GM19372 (cell line): ENCODE measurements at regions not wholly inside any gene's neighbourhood (a gene's known extent, or its start where the extent isn't known, plus 50 kb on each side); places are given as distances from the start of the nearest gene placed in this dataset.

Experiments used
- ATAC-seq: cut with Tn5 transposase; IDR thresholded peaks from one replicate; pipeline ENCODE4 v1.9.1; 2021; ENCODE audit warnings: mild to moderate bottlenecking, low read depth, moderate library complexity; ENCODE audit not compliant: unreplicated experiment

DNA sequence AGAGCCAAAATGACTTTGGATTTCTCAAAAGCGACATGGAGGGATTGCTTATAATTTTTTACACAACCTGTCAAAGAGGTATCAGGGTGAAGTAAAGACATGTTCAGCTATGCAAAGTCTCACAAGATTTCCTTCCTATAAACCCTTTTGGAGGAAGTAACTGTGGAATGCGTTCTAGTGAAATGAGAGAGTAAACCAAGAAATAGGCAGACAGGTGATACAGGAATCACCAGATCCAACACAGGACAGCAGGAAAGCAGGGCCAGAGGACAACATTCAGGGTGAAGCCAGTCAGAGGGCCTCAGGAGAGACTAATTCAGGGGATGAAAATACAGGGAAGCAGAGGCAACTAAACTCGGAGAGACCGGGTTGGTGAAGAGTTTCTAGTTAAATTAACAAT lies 90.4 kb upstream of the MTNR1B start:
- ATAC-seq = no peak

DNA sequence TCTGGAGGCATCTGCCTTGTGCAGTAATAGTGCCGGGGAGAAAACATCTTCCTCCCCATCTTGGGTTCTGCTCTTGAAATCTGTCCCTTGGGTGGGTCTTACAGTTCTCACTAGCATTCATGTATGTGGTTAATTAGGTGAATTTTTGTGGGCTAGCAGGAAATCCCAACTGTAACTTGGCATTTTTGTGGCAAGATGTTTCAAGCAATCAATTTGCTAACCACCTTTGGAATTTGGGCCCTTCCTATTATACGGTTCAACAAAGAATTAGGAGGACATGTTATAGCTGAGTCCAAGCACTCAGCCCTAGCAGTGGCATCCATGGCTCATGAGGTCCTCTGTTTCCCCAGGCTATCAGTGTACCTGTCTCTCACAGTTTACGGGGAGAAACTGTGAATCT lies 89.1 kb upstream of the MTNR1B start:
- ATAC-seq = no peak

DNA sequence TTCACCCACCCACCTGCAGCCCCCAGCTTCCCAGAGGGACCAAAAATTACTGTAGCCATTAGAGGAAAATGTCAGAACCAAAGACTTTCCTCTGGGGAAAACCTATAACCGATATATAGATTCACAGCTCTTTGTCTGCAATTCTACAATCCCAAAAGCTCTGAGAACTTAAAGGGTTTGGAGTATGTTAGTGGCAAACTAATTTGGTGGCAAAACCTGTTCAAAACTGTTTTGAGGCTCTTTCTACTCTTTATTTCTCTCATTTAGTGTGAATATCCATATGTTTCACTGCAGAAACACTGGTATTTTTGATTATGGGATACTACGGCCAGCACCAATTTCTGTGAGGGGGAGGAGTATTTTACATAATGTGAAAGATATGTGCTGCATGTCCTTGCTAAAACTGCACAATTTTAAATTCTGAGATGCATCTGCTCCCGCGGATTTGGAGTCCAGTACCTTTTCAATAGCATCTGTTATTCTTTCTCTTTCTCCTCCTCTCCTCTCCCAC lies 87.5 kb upstream of the MTNR1B start:
- ATAC-seq = no peak

DNA sequence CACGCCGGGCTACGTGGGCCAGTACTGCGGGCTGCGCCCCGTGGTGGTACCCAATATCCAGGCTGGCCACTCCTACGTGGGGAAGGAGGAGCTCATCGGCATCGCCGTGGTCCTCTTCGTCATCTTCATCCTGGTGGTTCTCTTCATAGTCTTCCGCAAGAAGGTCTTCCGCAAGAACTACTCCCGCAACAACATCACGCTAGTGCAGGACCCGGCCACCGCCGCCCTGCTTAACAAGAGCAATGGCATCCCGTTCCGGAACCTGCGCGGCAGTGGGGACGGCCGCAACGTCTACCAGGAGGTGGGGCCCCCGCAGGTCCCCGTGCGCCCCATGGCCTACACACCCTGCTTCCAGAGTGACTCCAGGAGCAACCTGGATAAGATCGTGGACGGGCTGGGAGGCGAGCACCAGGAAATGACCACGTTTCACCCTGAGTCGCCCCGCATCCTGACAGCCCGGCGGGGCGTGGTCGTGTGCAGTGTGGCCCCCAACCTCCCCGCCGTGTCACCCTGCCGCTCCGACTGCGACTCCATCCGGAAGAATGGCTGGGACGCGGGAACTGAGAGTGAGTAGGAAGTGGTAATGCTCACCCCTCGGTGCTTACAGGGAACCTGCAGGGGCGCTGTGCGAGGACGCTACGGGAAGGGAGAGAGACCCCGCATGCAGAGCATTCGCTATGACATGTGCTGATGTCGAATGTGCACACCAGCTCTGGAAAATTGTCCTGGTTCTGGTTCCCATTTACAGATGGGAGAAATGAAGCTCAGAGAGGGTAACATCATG lies 86.4 kb upstream of the MTNR1B start:
- ATAC-seq = no peak

DNA sequence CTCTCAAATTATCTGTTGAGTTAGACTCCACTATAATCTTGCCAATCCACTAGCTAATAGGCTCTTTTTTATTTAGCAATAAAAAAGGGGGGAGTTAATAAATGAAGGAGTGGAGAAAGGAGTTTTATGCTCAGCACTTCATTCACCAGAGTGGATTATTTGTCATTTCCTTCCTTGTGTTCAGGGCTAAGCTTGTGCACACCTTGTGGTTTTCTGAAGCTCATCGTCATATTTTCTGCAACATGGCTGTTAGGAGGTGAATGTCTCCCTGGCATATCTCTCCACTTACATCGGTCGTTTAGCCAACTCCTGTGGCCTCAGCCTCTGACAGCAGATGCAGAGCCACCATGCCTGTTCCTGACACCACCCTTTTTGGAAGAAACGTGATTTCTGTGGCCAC lies 83.9 kb upstream of the MTNR1B start:
- ATAC-seq = no peak

DNA sequence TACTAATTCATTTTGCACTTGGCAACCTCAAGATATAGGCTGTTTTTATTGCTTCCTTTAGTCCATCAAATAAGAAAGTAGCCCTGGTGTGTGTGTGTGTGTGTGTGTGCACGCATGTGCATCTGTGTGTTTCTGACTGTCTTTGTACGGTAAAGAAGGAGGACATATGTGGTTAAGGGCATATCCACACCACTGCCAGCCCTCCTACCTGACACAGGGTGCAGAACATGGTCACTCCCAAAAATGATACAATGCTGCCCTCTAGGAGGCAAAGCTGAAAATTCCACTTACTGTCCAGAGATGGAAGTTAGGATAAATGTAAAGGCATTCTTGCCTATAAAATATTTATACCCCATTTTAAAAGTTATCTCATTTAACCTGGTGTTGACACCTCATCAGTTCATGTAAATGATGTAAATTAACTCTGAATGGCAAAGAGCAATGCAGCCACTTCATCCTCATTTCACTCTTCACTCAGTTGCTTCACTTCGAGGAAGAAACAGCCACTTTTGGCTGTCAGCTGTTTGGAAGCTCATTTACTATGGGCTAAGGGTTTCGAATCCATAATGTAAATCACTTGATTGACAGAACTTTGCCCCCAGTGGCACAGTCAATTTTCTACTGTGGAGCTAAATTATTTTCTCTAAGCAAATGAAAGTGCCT lies 83.1 kb upstream of the MTNR1B start:
- ATAC-seq = no peak

DNA sequence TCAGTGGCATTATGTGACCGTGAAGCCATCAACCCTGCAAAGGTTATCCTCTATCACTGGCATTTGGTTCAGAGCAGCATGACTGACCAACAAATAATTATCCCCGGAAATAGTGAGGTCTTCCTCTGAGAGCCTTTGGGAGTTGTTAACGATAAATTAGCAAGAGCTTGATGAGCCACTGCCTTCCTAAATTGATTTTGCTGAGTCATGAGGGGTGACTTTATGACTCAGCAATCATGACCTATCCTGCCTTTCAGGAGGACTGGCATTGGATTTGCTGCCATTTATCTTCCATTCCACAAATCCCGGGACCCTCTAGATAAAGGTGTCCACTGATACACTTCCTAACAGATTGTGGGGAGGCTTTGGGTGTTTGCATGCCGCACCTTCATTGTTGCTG lies 80.8 kb upstream of the MTNR1B start:
- no peak for ATAC-seq

DNA sequence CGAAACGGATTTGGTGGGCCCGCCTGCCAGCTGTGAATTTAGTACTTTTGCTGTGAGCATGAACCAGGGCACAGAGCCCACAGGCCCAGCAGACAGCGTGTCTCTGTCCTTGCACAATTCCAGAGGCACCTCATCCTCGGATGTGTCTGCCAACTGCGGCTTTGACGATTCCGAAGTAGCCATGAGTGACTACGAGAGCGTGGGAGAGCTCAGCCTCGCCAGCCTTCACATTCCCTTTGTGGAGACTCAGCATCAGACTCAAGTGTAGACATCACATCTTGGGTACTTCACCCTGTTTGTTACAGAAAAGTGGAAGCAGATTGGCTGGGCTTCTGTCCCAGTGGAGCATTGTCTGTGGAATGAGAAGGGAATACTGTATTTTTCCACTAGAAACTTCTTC lies 78.6 kb upstream of the MTNR1B start:
- no peak for ATAC-seq

DNA sequence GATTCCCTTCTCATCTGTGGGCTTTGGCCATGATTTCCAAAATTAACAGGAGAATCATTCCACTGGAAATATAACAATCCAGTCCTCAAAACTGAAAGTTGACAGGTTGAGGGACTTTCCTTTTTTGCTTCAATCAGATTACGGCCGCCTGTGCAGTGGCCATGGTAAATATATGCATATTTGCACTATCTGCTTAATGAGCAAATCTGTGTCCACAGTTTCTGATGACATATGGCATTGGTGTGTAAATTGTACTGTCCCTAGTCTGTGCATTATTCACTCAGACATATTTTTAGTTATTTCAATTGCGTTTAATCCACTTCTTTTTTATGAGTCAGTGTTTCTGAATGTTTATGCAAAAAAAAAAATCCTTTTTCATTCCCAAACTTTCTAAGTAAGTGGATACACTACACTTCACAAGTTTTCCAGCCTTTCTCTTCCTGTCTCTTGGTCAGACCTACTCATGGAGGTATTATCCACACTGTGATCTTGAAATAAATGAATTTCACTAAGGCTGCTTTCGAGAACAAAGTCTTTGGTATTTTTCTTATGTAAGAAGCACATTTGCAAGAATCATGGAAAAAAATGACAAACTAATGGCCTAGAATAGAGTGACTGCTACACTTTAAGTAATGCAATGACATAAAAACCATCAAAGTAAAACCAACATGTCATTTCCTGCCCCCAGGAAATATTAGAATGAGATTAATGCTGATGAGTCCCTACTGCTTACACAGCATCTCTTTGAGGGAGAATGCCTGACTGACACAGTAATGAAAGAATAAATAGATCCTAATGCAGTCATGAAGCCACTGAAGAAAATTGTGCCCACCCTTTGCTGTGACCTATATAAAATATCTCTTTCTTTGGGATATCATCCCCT lies 76.4 kb upstream of the MTNR1B start:
- ATAC-seq = no peak

DNA sequence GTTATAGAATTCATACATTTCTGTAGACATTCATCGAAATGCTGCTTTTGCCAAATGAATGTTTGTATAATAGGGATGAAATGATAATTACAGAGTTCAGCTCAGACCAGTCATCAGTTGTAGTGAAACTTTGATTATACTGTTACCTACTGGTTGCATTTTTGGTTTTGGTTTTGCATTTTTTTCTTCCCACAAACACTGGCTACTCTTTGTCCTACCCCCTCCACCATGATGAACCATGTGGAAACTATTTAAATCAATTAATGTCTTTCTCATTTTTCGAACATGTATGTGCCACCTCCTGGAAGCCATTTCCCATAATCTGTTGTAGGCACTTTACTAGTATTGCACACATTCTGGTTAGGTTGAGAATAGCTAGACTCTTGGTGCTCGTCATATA lies 75.3 kb upstream of the MTNR1B start:
- ATAC-seq = no peak

DNA sequence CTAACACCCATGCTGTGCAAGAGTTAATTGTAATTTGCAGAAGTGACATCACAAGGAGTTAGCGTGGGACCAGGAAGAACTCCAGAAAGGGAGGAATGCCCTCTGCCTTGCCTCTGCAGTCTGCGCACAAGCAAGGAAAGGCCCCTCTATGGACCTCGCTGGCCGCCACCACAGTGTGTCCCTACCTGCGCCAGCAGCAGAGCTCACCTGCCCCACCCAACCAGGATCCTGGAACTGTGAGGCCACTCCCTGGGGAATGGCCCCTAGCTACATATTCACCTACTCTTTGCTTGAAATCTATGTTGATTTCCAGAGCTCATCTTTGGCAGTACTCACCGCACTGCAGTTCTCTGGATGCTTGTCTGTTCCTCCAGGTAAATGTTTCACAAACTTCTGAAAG lies 72.0 kb upstream of the MTNR1B start:
- no peak for ATAC-seq

DNA sequence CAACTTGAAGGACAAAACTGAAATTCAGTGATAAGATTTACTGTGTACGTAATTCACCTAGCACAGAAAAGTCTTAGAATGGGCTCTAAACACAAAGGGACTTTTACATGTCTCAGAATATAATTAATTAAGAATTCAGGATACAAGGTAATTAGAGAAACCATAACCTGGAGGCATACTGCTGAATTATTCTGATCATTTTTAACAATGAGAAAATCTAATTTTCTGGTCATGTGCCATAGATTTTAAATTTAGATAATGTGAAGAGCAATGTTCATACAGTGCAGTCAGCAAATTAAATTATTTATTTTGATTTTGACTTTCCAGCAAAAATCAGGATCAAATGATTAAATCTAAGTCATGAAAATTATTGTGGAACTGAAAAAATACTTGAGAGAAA lies 67.0 kb upstream of the MTNR1B start:
- ATAC-seq = no peak

DNA sequence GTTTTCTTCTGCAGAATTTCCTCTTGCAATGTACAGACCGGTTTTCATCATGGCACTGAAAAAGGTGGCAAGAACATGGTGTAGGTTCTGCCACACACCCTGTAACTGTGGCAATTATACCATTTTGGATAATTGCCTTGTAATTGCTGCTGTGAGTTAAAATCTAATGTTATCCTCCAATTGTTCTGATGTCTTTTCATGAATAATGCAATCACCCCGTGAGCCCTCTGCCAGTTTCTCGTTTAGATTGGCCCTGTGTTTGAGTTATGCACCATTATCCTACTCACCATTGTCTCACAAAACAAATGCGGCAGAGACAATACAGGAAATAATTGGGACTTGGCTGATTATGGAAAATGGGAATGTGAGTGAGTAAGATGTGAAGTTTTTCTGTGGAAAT lies 61.8 kb upstream of the MTNR1B start:
- ATAC-seq = no peak

DNA sequence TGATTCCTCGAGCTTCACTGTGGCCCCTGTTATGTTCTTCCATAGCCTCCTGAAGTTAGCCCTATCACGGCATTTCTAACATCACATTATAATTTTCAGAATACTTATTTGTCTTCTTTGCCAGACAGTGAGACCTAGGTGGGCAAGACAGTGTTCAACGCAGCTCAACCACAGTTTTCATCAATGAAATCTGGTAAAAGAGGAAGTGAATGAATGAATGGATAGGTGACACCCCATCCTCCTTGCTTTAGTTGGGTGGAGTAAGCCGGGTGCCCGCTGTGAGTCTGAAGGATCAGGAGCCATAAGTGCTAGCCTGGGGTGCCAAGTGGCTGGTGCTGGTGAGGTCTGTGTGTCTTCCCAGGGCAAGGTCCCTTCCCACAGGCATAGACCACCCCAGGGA lies 60.2 kb upstream of the MTNR1B start:
- ATAC-seq = no peak

DNA sequence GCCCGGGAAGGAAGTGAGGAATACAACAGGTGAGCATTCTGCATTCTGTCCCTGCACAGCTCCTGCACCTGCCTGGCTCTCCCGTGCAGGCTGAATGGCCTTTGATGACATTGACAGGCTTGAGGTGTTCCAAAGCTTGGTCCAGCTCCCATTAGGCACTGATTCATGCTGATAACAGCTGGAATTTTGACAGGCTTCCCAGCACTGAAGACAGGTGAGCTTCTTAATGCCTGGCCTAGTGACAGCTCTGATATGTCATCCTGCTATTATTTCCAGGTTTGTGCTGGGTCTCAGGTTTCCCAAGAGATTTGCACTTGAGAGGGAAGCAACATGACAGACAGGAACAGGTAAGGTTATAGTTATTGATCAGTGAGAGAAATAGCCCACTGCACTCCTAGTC lies 58.0 kb upstream of the MTNR1B start:
- ATAC-seq = no peak

DNA sequence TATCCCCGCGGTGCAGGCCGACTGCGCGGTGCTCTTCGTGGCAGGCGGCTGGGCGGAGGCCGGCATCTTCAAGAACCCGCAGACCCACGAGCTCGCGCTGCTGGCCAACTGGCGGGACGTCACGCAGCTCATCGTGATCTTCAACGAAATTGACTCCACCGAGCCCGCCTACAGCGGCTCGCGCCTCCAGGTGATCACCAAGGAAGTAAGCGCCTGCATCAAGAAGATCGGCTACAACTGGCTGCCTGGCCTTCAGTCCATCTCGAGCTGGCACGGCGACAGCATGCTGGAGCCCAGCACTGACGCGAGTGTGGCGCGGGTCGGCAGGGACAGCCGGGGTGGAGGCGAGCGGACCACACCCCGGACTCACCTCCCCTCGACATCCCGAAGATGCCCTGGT lies 53.9 kb upstream of the MTNR1B start:
- no peak for ATAC-seq

DNA sequence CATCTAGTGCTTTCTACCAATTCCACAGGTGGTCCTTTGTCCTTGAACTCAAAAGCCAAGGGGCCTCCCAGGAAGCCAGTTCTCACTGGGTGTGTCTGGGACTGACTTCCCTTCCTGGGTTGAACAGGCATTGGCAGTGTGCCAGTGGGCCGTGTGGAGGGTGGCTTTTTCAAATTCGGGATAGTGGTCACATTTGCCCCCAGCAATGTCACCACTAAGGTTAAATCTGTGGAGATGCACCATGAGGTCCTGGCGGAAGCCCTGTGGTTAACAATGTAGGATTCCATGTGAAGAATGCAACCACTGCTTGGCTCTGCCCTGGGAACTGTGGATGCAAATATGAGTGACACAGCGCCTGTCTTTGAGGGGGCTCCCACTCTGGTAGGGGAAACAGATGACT lies 53.2 kb upstream of the MTNR1B start:
- ATAC-seq = no peak

DNA sequence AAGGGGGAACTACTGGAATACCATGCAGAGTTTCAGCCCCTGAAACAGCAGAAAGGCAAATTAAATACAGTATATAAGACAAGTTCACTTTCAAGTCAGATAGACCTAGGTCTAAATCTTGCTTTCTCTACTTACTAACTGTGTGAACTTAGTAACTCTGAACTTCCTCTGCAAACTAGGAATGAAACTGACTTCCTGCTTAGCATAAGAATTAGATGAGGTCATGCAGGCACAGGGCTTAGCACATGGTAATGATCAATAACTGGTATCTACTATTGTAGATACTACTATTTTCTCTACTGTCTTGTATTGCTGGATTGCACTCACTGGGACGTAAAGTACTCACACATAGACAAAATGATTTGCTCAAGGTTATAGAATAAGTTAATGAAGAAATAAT lies 51.5 kb upstream of the MTNR1B start:
- ATAC-seq = no peak

DNA sequence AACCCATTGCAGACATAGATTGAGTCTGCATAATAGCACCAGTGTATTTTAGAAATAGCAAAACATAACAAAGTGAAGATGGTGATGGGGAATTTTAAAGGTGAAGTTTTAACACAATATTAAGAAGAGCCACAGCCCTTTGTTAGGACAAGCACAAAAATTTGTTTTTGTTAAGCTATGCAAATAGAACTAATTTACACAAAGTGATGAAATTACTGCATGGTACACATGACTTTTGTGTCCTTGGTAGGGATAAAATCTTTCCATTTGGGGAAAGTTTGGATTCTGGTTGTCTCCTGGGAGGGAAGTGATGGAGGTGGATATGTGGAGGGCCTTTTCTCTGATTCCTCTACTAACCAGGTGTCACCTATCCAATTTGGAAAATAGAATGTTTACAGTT lies 50.4 kb upstream of the MTNR1B start:
- ATAC-seq = no peak
